NB4 (cell line): ENCODE measurements at regions not wholly inside any gene's neighbourhood (a gene's known extent, or its start where the extent isn't known, plus 50 kb on each side); places are given as distances from the start of the nearest gene placed in this dataset.

Experiments used
- DNase-seq: peaks from one replicate; pipeline ENCODE4 v3.0.0; 2010; ENCODE audit warnings: low read depth
- H3K4me3 ChIP-seq: one replicate; pipeline ENCODE4 v1.5.1; 2011; ENCODE audit warnings: mild to moderate bottlenecking, low read depth, low read length, moderate library complexity
- MYC ChIP-seq: IDR thresholded peaks from 2 replicates; pipeline ENCODE4 v1.6.1; 2011; ENCODE audit warnings: low read depth, low read length
- POLR2A ChIP-seq: IDR thresholded peaks from 2 replicates; pipeline ENCODE4 v1.6.1; 2011; ENCODE audit warnings: mild to moderate bottlenecking; ENCODE audit not compliant: insufficient read length; ENCODE audit errors: extremely low read depth
- TF ChIP-seq, protein P1 (sequence below): IDR thresholded peaks from 2 replicates; pipeline ENCODE4 v1.6.1; 2011; ENCODE audit warnings: low read depth, low read length
- TF ChIP-seq, protein P2 (sequence below): IDR thresholded peaks from one replicate; pipeline ENCODE4 v1.5.1; 2012; ENCODE audit warnings: low read depth, low read length

GRCh38 chr2:12928775-12929401 is 212.2 kb downstream of the TRIB2 start:
- no peak for DNase-seq
- H3K4me3 ChIP-seq, result no peak overlapping the region
- TF ChIP-seq, protein P1, sequence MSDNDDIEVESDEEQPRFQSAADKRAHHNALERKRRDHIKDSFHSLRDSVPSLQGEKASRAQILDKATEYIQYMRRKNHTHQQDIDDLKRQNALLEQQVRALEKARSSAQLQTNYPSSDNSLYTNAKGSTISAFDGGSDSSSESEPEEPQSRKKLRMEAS, result no peak
- TF ChIP-seq POLR2A (no peak), MYC (no peak)
- TF ChIP-seq, protein P2, sequence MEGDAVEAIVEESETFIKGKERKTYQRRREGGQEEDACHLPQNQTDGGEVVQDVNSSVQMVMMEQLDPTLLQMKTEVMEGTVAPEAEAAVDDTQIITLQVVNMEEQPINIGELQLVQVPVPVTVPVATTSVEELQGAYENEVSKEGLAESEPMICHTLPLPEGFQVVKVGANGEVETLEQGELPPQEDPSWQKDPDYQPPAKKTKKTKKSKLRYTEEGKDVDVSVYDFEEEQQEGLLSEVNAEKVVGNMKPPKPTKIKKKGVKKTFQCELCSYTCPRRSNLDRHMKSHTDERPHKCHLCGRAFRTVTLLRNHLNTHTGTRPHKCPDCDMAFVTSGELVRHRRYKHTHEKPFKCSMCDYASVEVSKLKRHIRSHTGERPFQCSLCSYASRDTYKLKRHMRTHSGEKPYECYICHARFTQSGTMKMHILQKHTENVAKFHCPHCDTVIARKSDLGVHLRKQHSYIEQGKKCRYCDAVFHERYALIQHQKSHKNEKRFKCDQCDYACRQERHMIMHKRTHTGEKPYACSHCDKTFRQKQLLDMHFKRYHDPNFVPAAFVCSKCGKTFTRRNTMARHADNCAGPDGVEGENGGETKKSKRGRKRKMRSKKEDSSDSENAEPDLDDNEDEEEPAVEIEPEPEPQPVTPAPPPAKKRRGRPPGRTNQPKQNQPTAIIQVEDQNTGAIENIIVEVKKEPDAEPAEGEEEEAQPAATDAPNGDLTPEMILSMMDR, result no peak

DNA sequence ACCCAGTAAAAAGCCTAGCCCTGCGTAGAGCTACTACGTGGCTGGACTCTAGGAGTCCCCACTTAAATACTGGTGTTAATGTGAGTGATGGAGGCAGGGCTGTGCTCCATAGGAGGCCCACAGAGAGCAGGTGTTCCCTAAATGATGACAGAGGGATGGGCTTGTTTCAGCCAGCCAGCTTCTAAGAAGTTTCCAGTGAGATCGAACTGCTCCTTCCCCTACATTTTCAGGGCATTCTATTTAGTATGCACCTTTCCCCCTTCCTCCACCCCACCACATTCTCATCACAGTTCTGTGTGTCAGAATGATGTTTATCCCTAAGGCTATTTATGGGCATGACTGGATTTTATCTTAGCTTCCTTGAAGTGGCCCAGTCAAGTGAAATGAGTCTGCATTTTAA is 213.0 kb downstream of the TRIB2 start:
- no peak overlapping the region for H3K4me3 ChIP-seq
- DNase-seq, result no peak
- TF ChIP-seq, protein P2, result no peak
- TF ChIP-seq POLR2A (no peak), MYC (no peak)
- TF ChIP-seq, protein P1, result no peak

GRCh38 chr2:12930391-12930790 is 213.7 kb downstream of the TRIB2 start:
- TF ChIP-seq, protein P1, result no peak
- TF ChIP-seq, protein P2, result no peak
- no peak for TF ChIP-seq MYC
- DNase-seq, result peak; percentile 50
- H3K4me3 ChIP-seq, result no peak overlapping the region

GRCh38 chr2:12931186-12931844 is 214.6 kb downstream of the TRIB2 start:
- no peak overlapping the region for H3K4me3 ChIP-seq
- DNase-seq, result peak; percentile 38
- TF ChIP-seq, protein P2, result peak; percentile 83
- TF ChIP-seq POLR2A, result no peak
- TF ChIP-seq, protein P1, result no peak

- TF ChIP-seq, protein P1, result no peak
- TF ChIP-seq POLR2A, result no peak
- TF ChIP-seq, protein P2, result no peak
- no peak for TF ChIP-seq MYC
- no peak for DNase-seq
Observed at GRCh38 chr2:12932192-12932591, 215.5 kb downstream of the TRIB2 start.

More at GRCh38 chr2:12932192-12932591, 215.5 kb downstream of the TRIB2 start:
- no peak overlapping the region for H3K4me3 ChIP-seq
